Spleen (tissue), 11 donors: ENCODE measurements at regions not wholly inside any gene's neighbourhood (a gene's known extent, or its start where the extent isn't known, plus 50 kb on each side); places are given as distances from the start of the nearest gene placed in this dataset.
"Not testable (repeated sequence)": the region's sequence is repeated elsewhere in the genome, so short reads cannot be mapped to it uniquely, and the experiment has no call there.

Experiments
- DNase-seq: peaks from one replicate; pipeline ENCODE4 v3.0.0-alpha.2; 2020
- H3K27ac ChIP-seq, 8 donors: fragments of 200-600 bp; sonication (generic) in 7 of 8; 1 replicate in 4 of 8; 2 replicates in 4 of 8; pipeline versions ENCODE4 v1.5.0 to v1.8.0; 2016 to 2021; ENCODE audit warnings: inconsistent platforms in 4 of 8, mild to moderate bottlenecking in 4 of 8, moderate library complexity in 1 of 8
- H3K27me3 ChIP-seq, 7 donors: fragments of 200-600 bp; sonication (generic) in 6 of 7; replicated peaks in 1 of 7; 1 replicate in 4 of 7; 2 replicates in 3 of 7; pipeline versions ENCODE4 v1.5.0 to v1.8.0; 2016 to 2021; ENCODE audit warnings: inconsistent platforms in 3 of 7, mild to moderate bottlenecking in 1 of 7
- H3K36me3 ChIP-seq, 6 donors: fragments of 200-600 bp; sonication (generic) in 5 of 6; 1 replicate in 4 of 6; 2 replicates in 2 of 6; pipeline versions ENCODE4 v1.5.0 to v1.8.0; 2016 to 2021; ENCODE audit warnings: inconsistent platforms in 2 of 6
- H3K4me1 ChIP-seq, 6 donors: fragments of 200-600 bp; sonication (generic) in 5 of 6; 1 replicate in 3 of 6; 2 replicates in 3 of 6; pipeline versions ENCODE4 v1.5.0 to v1.8.0; 2016 to 2021; ENCODE audit warnings: inconsistent platforms in 3 of 6
- H3K4me3 ChIP-seq, 8 donors: fragments of 200-600 bp; sonication (generic) in 7 of 8; 1 replicate in 4 of 8; 2 replicates in 4 of 8; pipeline versions ENCODE4 v1.5.0 to v1.8.0; 2016 to 2021; ENCODE audit warnings: inconsistent platforms in 4 of 8, mild to moderate bottlenecking in 4 of 8, moderate library complexity in 2 of 8
- H3K9me3 ChIP-seq, 8 donors: fragments of 200-600 bp; sonication (generic) in 7 of 8; 1 replicate in 4 of 8; 2 replicates in 4 of 8; pipeline versions ENCODE4 v1.5.0 to v1.8.0; 2016 to 2021; ENCODE audit warnings: inconsistent platforms in 4 of 8
- POLR2A ChIP-seq, 3 donors: fragments of 450-650 bp; IDR thresholded peaks; one replicate each; pipeline ENCODE4 v1.5.1; 2017; ENCODE audit warnings: antibody characterized with exemption in 3 of 3, mild to moderate bottlenecking in 1 of 3
- POLR2AphosphoS5 ChIP-seq, 3 donors: sonication (generic); formaldehyde crosslinking; IDR thresholded peaks; one replicate each; pipeline ENCODE4 v1.5.1; 2017; ENCODE audit warnings: antibody characterized with exemption in 3 of 3
- WGBS, 5 donors: extraction: QIAGEN DNeasy Blood & Tissue Kit in 3 of 5; methylation state at CpG; one replicate each; pipeline versions ENCODE4 v1.1.5 to v1.1.7; 2013 to 2018; 5-methylcytosine and 5-hydroxymethylcytosine counted together
- intact Hi-C: fragments of 100-400 bp; cut with DNase I; formaldehyde crosslinking; loops from one replicate; pipeline ENCODE4 v1.15.0; 2023; ENCODE audit warnings: low total_unique reads
- TF ChIP-seq, protein P1 (sequence below), 11 experiments: fragments of 200-600 bp in 7 of 11; fragments of 450-650 bp in 4 of 11; sonication (generic) in 4 of 11; IDR thresholded peaks in 8 of 11; conservative IDR thresholded peaks in 3 of 11; 1 replicate in 7 of 11; 2 replicates in 4 of 11; pipeline versions ENCODE4 v1.4.0 to v1.8.0; 2016 to 2021; ENCODE audit warnings: antibody characterized with exemption in 11 of 11, inconsistent platforms in 4 of 11, mild to moderate bottlenecking in 1 of 11
- donor health status: healthy with polysubstance abuse.
- donor health status: DM: no; HTN: no; CAD: no; lungs with moderate emphysema.
- donor health status: DM: no; HTN: no; CAD: no.
- donor health status: Bipolar disorder and iron deficiency.
- donor health status: healthy.
- donor health status: DM: no; HTN: no; CAD: no.
- donor health status: DM: yes; HTN: yes; CAD: no.

DNA sequence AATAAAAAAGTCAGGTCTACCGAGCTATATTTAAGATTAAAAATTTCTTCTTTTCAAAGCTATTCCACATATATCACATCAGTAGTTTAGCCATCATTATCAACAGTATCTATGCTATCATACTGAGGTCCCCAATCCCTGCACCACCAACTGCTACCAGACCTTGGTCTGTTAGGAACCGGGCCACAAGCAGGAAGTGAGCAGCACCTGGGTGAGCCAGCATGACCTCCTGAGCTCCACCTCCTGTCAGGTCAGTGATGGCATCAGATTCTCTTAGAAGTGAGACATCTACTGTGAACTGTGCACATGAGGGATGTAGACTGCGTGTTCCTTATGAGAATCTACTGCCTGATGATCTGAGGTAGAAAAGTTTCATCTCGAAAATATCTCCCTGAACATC lies 632.1 kb upstream of the KCND2 start:
- DNase-seq = no peak
- intact Hi-C loops = no loop called here
- no peaks in the 10 kb centered on the region for H3K4me1 ChIP-seq
- H3K9me3 ChIP-seq = peaks cover 0 to 27% (median 18%) of the 10 kb centered on the region in 8 donors
- H3K4me3 ChIP-seq = no peak overlapping the region
- 60 to 79% (median 72%) methylated on average over 4 of the region's 4 CpGs for WGBS, 5 donors
- TF ChIP-seq POLR2AphosphoS5 (IDR thresholded peaks at IDR 0.05) = no peak
- TF ChIP-seq, protein P1, sequence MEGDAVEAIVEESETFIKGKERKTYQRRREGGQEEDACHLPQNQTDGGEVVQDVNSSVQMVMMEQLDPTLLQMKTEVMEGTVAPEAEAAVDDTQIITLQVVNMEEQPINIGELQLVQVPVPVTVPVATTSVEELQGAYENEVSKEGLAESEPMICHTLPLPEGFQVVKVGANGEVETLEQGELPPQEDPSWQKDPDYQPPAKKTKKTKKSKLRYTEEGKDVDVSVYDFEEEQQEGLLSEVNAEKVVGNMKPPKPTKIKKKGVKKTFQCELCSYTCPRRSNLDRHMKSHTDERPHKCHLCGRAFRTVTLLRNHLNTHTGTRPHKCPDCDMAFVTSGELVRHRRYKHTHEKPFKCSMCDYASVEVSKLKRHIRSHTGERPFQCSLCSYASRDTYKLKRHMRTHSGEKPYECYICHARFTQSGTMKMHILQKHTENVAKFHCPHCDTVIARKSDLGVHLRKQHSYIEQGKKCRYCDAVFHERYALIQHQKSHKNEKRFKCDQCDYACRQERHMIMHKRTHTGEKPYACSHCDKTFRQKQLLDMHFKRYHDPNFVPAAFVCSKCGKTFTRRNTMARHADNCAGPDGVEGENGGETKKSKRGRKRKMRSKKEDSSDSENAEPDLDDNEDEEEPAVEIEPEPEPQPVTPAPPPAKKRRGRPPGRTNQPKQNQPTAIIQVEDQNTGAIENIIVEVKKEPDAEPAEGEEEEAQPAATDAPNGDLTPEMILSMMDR (IDR thresholded peaks at IDR 0.05 in 8 of 11, conservative IDR thresholded peaks at IDR 0.05 in 3 of 11) = no peak
- no peak for TF ChIP-seq POLR2A (IDR thresholded peaks at IDR 0.05)
- no peak overlapping the region for H3K27ac ChIP-seq
- no peaks in the 10 kb centered on the region for H3K36me3 ChIP-seq
- no peaks in the 10 kb centered on the region for H3K27me3 ChIP-seq

GRCh38 chr7:119643558-119643957 lies 629.4 kb upstream of the KCND2 start:
- 75 to 88% (median 79%) methylated on average over 6 of the region's 6 CpGs for WGBS, 5 donors
- no peak overlapping the region for H3K4me3 ChIP-seq
- H3K27me3 ChIP-seq = no peaks in the 10 kb centered on the region
- intact Hi-C loops = no loop called here
- TF ChIP-seq, protein P1 (IDR thresholded peaks at IDR 0.05 in 8 of 11, conservative IDR thresholded peaks at IDR 0.05 in 3 of 11) = no peak
- no peak for TF ChIP-seq POLR2AphosphoS5 (IDR thresholded peaks at IDR 0.05)
- TF ChIP-seq POLR2A (IDR thresholded peaks at IDR 0.05) = no peak
- H3K27ac ChIP-seq = no peak overlapping the region
- no peak for DNase-seq
- peaks cover 0 to 24% (median 11%) of the 10 kb centered on the region in 8 donors for H3K9me3 ChIP-seq
- H3K36me3 ChIP-seq = no peaks in the 10 kb centered on the region
- H3K4me1 ChIP-seq = no peaks in the 10 kb centered on the region

DNA sequence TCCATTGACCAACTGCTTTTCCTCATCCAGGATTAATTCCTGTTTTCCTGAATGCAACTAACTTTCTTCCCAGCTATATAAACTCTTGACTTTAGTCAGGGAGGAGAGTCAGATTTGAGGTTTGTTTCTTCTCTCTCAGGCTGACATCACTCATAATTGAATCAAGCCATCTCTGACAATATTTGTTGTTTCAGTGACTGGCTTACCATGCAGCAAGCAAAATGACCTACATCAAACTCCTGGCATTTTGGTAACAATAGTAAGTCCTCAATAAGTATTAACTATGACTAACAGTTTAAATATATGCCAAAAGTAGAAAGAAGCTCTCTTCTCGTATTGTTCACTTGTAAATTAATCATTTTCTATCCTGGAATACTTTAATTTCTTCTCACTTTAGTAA lies 625.7 kb upstream of the KCND2 start:
- TF ChIP-seq, protein P1 (IDR thresholded peaks at IDR 0.05 in 8 of 11, conservative IDR thresholded peaks at IDR 0.05 in 3 of 11) = no peak
- TF ChIP-seq POLR2AphosphoS5 (IDR thresholded peaks at IDR 0.05) (no peak), POLR2A (IDR thresholded peaks at IDR 0.05) (no peak)
- no peaks in the 10 kb centered on the region for H3K36me3 ChIP-seq
- H3K4me3 ChIP-seq = no peak overlapping the region
- intact Hi-C loops = no loop called here
- 55 to 71% (median 60%) methylated on average over 1 of the region's 1 CpG for WGBS, 5 donors
- H3K27ac ChIP-seq = no peak overlapping the region
- peaks cover 0 to 25% (median 18%) of the 10 kb centered on the region in 8 donors for H3K9me3 ChIP-seq
- H3K4me1 ChIP-seq = no peaks in the 10 kb centered on the region
- DNase-seq = no peak
- no peaks in the 10 kb centered on the region for H3K27me3 ChIP-seq

DNA sequence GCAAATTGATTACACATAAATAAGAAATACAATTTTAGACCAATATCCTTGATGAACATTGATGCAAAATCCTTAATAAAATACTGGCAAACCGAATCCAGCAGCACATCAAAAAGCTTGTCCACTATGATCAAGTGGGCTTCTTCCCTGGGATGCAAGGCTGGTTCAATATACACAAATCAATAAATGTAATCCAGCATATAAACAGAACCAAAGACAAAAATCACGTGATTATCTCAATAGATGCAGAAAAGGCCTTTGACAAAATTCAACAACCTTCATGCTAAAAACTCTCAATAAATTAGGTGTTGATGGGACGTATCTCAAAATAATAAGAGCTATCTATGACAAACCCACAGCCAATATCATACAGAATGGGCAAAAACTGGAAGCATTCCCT lies 624.2 kb upstream of the KCND2 start:
- intact Hi-C loops, H3K27ac ChIP-seq, DNase-seq: not testable (repeated sequence)

DNA sequence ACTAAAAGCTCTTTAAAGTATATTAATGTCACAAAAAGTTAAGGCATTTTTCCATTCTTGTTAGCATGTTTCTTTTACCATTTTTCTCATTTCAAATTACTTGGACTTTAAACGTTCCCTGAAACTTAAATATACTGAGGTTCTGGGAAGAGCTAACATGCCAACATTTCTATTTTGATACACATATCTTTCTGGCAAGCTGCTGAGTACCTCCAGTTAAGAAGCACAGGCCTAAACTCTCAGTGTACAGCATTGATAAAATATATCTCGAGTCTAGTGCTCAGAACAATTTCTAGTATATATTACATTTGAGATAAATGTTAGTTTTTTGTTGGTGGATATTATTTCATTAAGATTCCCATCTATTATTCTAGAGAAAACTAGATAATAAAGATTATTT lies 612.9 kb upstream of the KCND2 start:
- WGBS, 5 donors = 65 to 85% (median 79%) methylated on average over 2 of the region's 2 CpGs

More for the DNA sequence above, 624.2 kb upstream of the KCND2 start:
- 69 to 78% (median 70%) methylated on average over 2 to 3 of the region's 3 CpGs for WGBS, 5 donors
- not testable (repeated sequence) for H3K4me3 ChIP-seq, H3K36me3 ChIP-seq, H3K4me1 ChIP-seq, H3K27me3 ChIP-seq
- peaks cover 0 to 32% (median 22%) of the 10 kb centered on the region in 8 donors for H3K9me3 ChIP-seq

More for the DNA sequence above, 612.9 kb upstream of the KCND2 start:
- intact Hi-C loops = no loop called here
- DNase-seq = no peak
- TF ChIP-seq POLR2A (IDR thresholded peaks at IDR 0.05) (no peak), POLR2AphosphoS5 (IDR thresholded peaks at IDR 0.05) (no peak)
- TF ChIP-seq, protein P1 (IDR thresholded peaks at IDR 0.05 in 8 of 11, conservative IDR thresholded peaks at IDR 0.05 in 3 of 11) = no peak
- Histone ChIP-seq H3K4me1 (no peaks in the 10 kb centered on the region), H3K27ac (no peak overlapping the region), H3K4me3 (no peak overlapping the region), H3K27me3 (no peaks in the 10 kb centered on the region), H3K9me3 (peaks cover 0 to 6% (median 0%) of the 10 kb centered on the region in 8 donors), H3K36me3 (no peaks in the 10 kb centered on the region)
